PC-3 (cell line): ENCODE measurements at regions not wholly inside any gene's neighbourhood (a gene's known extent, or its start where the extent isn't known, plus 50 kb on each side); places are given as distances from the start of the nearest gene placed in this dataset.
A peak's percentile ranks its signal among the peaks of the same experiment; 100 is the strongest.

ENCODE experiments used
- ATAC-seq: fragments of 200-7000 bp; cut with Tn5 transposase; 2 replicates; pipeline ENCODE4 v1.9.1; 2020; ENCODE audit warnings: mild to moderate bottlenecking, moderate library complexity
- BruUV-seq: library from RNA; stranded (reverse); fragments of 400-500 nt; replicated peaks from 2 replicates; lab custom pipeline; 2021; lab: Mats Ljungman, UMichigan
- CTCF ChIA-PET: fragments of 300-600 bp; sonication (Branson Sonifier 250); formaldehyde crosslinking; loops from one replicate; lab custom pipeline; 2022; ENCODE audit warnings: antibody characterized with exemption; lab: Charles Lee
- POLR2A ChIA-PET: fragments of 300-600 bp; sonication (Branson Sonifier 250); formaldehyde crosslinking; loops from one replicate; lab custom pipeline; 2022; ENCODE audit warnings: antibody characterized with exemption; ENCODE audit not compliant: unreplicated experiment; lab: Charles Lee
- DNase-seq: peaks from one replicate; pipeline ENCODE4 v3.0.0-alpha.2; 2015
- H2AFZ ChIP-seq: fragments of 300-600 bp; sonication (generic); 2 replicates; pipeline ENCODE4 v1.6.0; 2016; ENCODE audit warnings: antibody characterized with exemption, low read length
- H3F3A ChIP-seq: fragments of 300-600 bp; sonication (generic); one replicate; pipeline ENCODE4 v1.6.0; 2017; ENCODE audit warnings: antibody characterized with exemption, low read length, control low read depth, mild to moderate bottlenecking; ENCODE audit not compliant: unreplicated experiment
- H3K27ac ChIP-seq: fragments of 300-600 bp; sonication (generic); 2 replicates; pipeline ENCODE4 v1.5.1; 2016; ENCODE audit warnings: mild to moderate bottlenecking, low read length
- H3K27me3 ChIP-seq: fragments of 300-600 bp; sonication (generic); 2 replicates; pipeline ENCODE4 v1.6.1; 2016; ENCODE audit warnings: low read length, mixed read lengths
- H3K36me3 ChIP-seq: fragments of 300-600 bp; sonication (generic); 2 replicates; pipeline ENCODE4 v1.6.1; 2016; ENCODE audit warnings: low read depth, mixed run types, low read length, mixed read lengths
- H3K4me1 ChIP-seq: fragments of 300-600 bp; sonication (generic); 2 replicates; pipeline ENCODE4 v1.5.1; 2016; ENCODE audit warnings: low read length; ENCODE audit not compliant: insufficient read depth
- H3K4me2 ChIP-seq: fragments of 300-600 bp; sonication (generic); 2 replicates; pipeline ENCODE4 v1.6.0; 2016; ENCODE audit warnings: low read length
- H3K4me3 ChIP-seq: fragments of 300-600 bp; sonication (generic); 2 replicates; pipeline ENCODE4 v1.5.1; 2016; ENCODE audit warnings: mild to moderate bottlenecking, low read length, mixed read lengths
- H3K79me2 ChIP-seq: fragments of 300-600 bp; sonication (generic); 2 replicates; pipeline ENCODE4 v1.6.1; 2017; ENCODE audit warnings: low read length, mixed read lengths
- H3K9ac ChIP-seq: fragments of 300-600 bp; sonication (generic); 2 replicates; pipeline ENCODE4 v1.6.0; 2016; ENCODE audit warnings: mild to moderate bottlenecking, low read length
- H3K9me2 ChIP-seq: fragments of 300-600 bp; sonication (generic); replicated peaks from 2 replicates; pipeline ENCODE4 v1.6.1; 2016; ENCODE audit warnings: mixed run types, low read length, mixed read lengths
- H3K9me3 ChIP-seq: fragments of 300-600 bp; sonication (generic); 2 replicates; pipeline ENCODE4 v1.6.1; 2016; ENCODE audit warnings: low read length, mixed read lengths
- H4K20me1 ChIP-seq: fragments of 300-600 bp; sonication (generic); 2 replicates; pipeline ENCODE4 v1.6.1; 2016; ENCODE audit warnings: low read length, mixed read lengths
- CTCF ChIP-seq: fragments of 300-600 bp; sonication (generic); conservative IDR thresholded peaks from 2 replicates; pipeline ENCODE4 v1.5.1; 2017; ENCODE audit warnings: antibody characterized with exemption, low read depth, mild to moderate bottlenecking, low read length
- EZH2 ChIP-seq: fragments of 300-600 bp; sonication (generic); IDR thresholded peaks from one replicate; pipeline ENCODE4 v1.6.1; 2017; ENCODE audit warnings: antibody characterized with exemption, mild to moderate bottlenecking, low read length; ENCODE audit not compliant: unreplicated experiment
- EZH2phosphoT487 ChIP-seq: fragments of 300-600 bp; sonication (generic); IDR thresholded peaks from 2 replicates; pipeline ENCODE4 v1.6.1; 2018; ENCODE audit warnings: mild to moderate bottlenecking, antibody characterized with exemption, low read length, borderline replicate concordance
- intact Hi-C: fragments of 100-400 bp; cut with micrococcal nuclease; formaldehyde crosslinking; loops from 2 replicates; pipeline ENCODE4 v1.9.0; 2023

DNA sequence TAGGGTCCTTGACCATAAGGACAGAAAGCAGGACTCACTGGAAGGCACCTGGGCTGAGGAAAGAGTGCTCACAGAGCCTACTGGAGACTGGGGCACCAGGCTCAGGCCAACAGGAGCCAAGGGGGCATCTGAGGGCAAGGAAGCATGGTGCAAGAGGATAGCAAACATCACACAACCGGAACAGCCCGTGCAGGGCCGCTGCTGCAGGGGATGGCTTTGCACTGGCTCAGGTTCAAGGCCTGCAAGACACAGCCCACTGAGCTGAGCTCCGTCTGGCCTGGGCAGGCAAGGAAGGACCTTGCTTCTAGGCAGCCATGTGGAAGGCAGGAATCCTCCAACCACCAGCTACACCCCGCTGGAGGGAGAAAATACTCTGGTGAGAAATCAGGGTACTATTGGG, 59.8 kb upstream of the KIF26B start:
- H3K4me3 ChIP-seq: no peak overlapping the region
- no TSS peak for BruUV-seq
- POLR2A ChIA-PET: no interaction called here
- ATAC-seq (no peak), DNase-seq (no peak)
- no peak overlapping the region for H2AFZ ChIP-seq
- TF ChIP-seq EZH2: no peak
- TF ChIP-seq EZH2phosphoT487: no peak
- no peak for TF ChIP-seq CTCF
- H3K9me3 ChIP-seq: no peaks in the 10 kb centered on the region
- no peak overlapping the region for H3K27ac ChIP-seq
- H3K79me2 ChIP-seq: no peaks in the 10 kb centered on the region
- no peaks in the 10 kb centered on the region for H3K36me3 ChIP-seq
- H3K27me3 ChIP-seq: no peaks in the 10 kb centered on the region
- H4K20me1 ChIP-seq: no peaks in the 10 kb centered on the region
- no peak overlapping the region for H3K9ac ChIP-seq
- CTCF ChIA-PET: no interaction called here
- intact Hi-C loops: no loop called here
- H3K4me1 ChIP-seq: peaks cover 20% of the 10 kb centered on the region
- no peaks in the 10 kb centered on the region for H3F3A ChIP-seq
- H3K9me2 ChIP-seq: no peaks in the 10 kb centered on the region
- H3K4me2 ChIP-seq: no peak overlapping the region

DNA sequence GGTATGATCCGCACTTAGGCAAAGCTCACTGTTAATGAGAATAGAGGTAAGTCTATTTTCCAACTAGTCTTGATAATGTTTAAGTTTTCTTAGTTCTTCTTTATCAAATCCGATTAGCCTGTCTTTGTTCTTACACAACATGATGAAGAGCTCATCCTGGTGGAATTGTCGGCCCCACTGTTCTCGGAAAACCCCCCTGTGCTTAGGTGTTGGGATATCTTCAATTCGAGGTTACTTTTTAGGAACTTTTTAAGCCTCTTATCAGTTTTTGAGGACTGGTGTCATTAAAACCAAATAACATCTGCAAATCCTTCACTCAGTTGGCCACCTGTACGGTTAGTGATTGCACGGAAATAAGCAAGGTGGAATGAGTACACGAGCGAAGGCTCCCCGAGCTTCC, 60.7 kb upstream of the KIF26B start:
- no peak for DNase-seq
- Histone ChIP-seq H3K79me2 (no peaks in the 10 kb centered on the region), H3K27ac (no peak overlapping the region), H3K36me3 (no peaks in the 10 kb centered on the region), H3K27me3 (no peaks in the 10 kb centered on the region), H3K4me2 (no peak overlapping the region), H4K20me1 (no peaks in the 10 kb centered on the region), H3K9me2 (no peaks in the 10 kb centered on the region), H3F3A (no peaks in the 10 kb centered on the region), H3K4me3 (no peak overlapping the region), H3K4me1 (peaks cover 20% of the 10 kb centered on the region), H3K9me3 (no peaks in the 10 kb centered on the region), H3K9ac (no peak overlapping the region), H2AFZ (no peak overlapping the region)
- ChIA-PET POLR2A (no interaction called here), CTCF (no interaction called here)
- BruUV-seq: no TSS peak
- TF ChIP-seq EZH2 (no peak), CTCF (no peak), EZH2phosphoT487 (no peak)
- ATAC-seq: no peak
- intact Hi-C loops: no loop called here

GRCh38 chr1:245092638-245092976, 62.2 kb upstream of the KIF26B start:
- no peak for TF ChIP-seq EZH2
- no peak for TF ChIP-seq CTCF
- TF ChIP-seq EZH2phosphoT487: no peak
- Histone ChIP-seq H3K4me3 (no peak overlapping the region), H3K27ac (peak overlapping the region; percentile 89), H3K9me2 (no peaks in the 10 kb centered on the region), H3F3A (no peaks in the 10 kb centered on the region), H3K79me2 (no peaks in the 10 kb centered on the region), H3K4me2 (peak overlapping the region; percentile 60; the same call in 1 of the 2 replicates), H3K27me3 (no peaks in the 10 kb centered on the region), H3K9me3 (no peaks in the 10 kb centered on the region), H3K4me1 (peaks cover 20% of the 10 kb centered on the region), H3K9ac (peak overlapping the region; percentile 63), H3K36me3 (no peaks in the 10 kb centered on the region), H4K20me1 (no peaks in the 10 kb centered on the region), H2AFZ (peak overlapping the region; percentile 73; the same call in 1 of the 2 replicates)
- CTCF ChIA-PET: no interaction called here
- no TSS peak for BruUV-seq
- POLR2A ChIA-PET: interaction anchor here (0.6 kb wide), 1 partner anchor 122 kb away, joined by 3 read pairs; no protein-coding TSS in a partner anchor
- intact Hi-C loops: no loop called here
- DNase-seq (no peak), ATAC-seq (no peak)
